Ovary (tissue), 7 donors: ENCODE measurements at regions not wholly inside any gene's neighbourhood (a gene's known extent, or its start where the extent isn't known, plus 50 kb on each side); places are given as distances from the start of the nearest gene placed in this dataset.

Experiments
- DNase-seq, 5 donors: peaks; one replicate each; pipeline ENCODE4 v3.0.0-alpha.2; 2019 to 2020
- H3K27ac ChIP-seq, 2 donors: fragments of 200-600 bp; one replicate each; pipeline versions ENCODE4 v1.5.1 to v1.8.0; 2019 to 2022
- H3K27me3 ChIP-seq: fragments of 200-600 bp; one replicate; pipeline ENCODE4 v1.8.0; 2022
- H3K36me3 ChIP-seq: fragments of 200-600 bp; sonication (generic); one replicate; pipeline ENCODE4 v1.5.1; 2019
- H3K4me1 ChIP-seq: one replicate; pipeline ENCODE4 v1.8.1; 2013; ENCODE audit warnings: mild to moderate bottlenecking, moderate library complexity; ENCODE audit not compliant: insufficient read depth
- H3K4me3 ChIP-seq: fragments of 200-600 bp; sonication (generic); one replicate; pipeline ENCODE4 v1.5.1; 2017
- H3K9me3 ChIP-seq, 2 donors: fragments of 200-600 bp in 1 of 2; sonication (generic) in 1 of 2; one replicate each; pipeline versions ENCODE4 v1.5.1 to v1.8.1; 2013 to 2019; ENCODE audit warnings: mild to moderate bottlenecking in 1 of 2, moderate library complexity in 1 of 2
- CTCF ChIP-seq, 3 donors: fragments of 450-650 bp in 2 of 3; fragments of 200-600 bp in 1 of 3; IDR thresholded peaks; one replicate each; pipeline versions ENCODE4 v1.5.1 to v1.8.0; 2016 to 2022; ENCODE audit warnings: antibody characterized with exemption in 3 of 3, mild to moderate bottlenecking in 1 of 3
- EP300 ChIP-seq: sonication (generic); formaldehyde crosslinking; IDR thresholded peaks from one replicate; pipeline ENCODE4 v1.6.1; 2017; ENCODE audit warnings: antibody characterized with exemption
- POLR2A ChIP-seq: fragments of 450-650 bp; IDR thresholded peaks from one replicate; pipeline ENCODE4 v1.6.1; 2017; ENCODE audit warnings: antibody characterized with exemption, mild to moderate bottlenecking, moderate library complexity
- WGBS, 3 donors: extraction: QIAGEN DNeasy Blood & Tissue Kit in 1 of 3; methylation state at CpG; one replicate each; pipeline versions ENCODE4 v1.1.5 to v1.1.7; 2013 to 2017; 5-methylcytosine and 5-hydroxymethylcytosine counted together
- intact Hi-C, 4 donors: fragments of 100-400 bp; cut with DNase I; formaldehyde crosslinking; loops; one replicate each; pipeline versions ENCODE4 v1.11.0 to v1.15.1; 2022 to 2023
- donor health status: DM: no; HTN: no; CAD: no; lungs with moderate emphysema.
- donor health status: DM: no; HTN: no; CAD: no.
- donor health status: Bipolar disorder and iron deficiency.
- donor health status: DM: no; HTN: no; CAD: no.
- donor health status: DM: yes; HTN: yes; CAD: no.

- TF ChIP-seq CTCF (IDR thresholded peaks at IDR 0.05) (no peak), EP300 (no peak), POLR2A (no peak)
- peak in 3 of 5 donors; percentile 87 to 90 (median 89) for DNase-seq
- intact Hi-C loops = loop anchor here in 2 of 4 donors (2.0 to 10.0 kb wide), 2 partner anchors 107 kb away; partner anchors contain the start of gene ATF7IP (in 2 of the 2)
- WGBS, 3 donors = 8 to 13% (median 12%) methylated on average over 7 of the region's 7 CpGs
- H3K27me3 ChIP-seq = no peaks in the 10 kb centered on the region
- H3K4me1 ChIP-seq = peaks cover 19% of the 10 kb centered on the region
- H3K9me3 ChIP-seq = no peaks in the 10 kb centered on the region
- no peaks in the 10 kb centered on the region for H3K36me3 ChIP-seq
- H3K4me3 ChIP-seq = peak overlapping the region; percentile 17
- peak overlapping the region; percentile 71 to 74 for H3K27ac ChIP-seq
These were observed 108.2 kb upstream of the ATF7IP start for GRCh38 chr12:14257303-14257733.

GRCh38 chr12:14257734-14258574 lies 107.5 kb upstream of the ATF7IP start:
- Histone ChIP-seq H3K27me3 (no peaks in the 10 kb centered on the region), H3K4me1 (peaks cover 19% of the 10 kb centered on the region), H3K27ac (peak overlapping the region; percentile 71 to 74), H3K4me3 (no peak overlapping the region), H3K9me3 (no peaks in the 10 kb centered on the region), H3K36me3 (no peaks in the 10 kb centered on the region)
- TF ChIP-seq CTCF (IDR thresholded peaks at IDR 0.05) = peak in 1 of 3 donors; percentile 43
- TF ChIP-seq POLR2A = peak; percentile 72
- no peak for TF ChIP-seq EP300
- peak; percentile 33 to 95 (median 75) for DNase-seq
- intact Hi-C loops = loop anchor here in 3 of 4 donors (2.0 to 10.0 kb wide), 2 partner anchors 107 kb away; partner anchors contain the start of gene ATF7IP (in 3 of the 3)
- 33 to 44% (median 43%) methylated on average over 13 of the region's 13 CpGs for WGBS, 3 donors

- H3K4me1 ChIP-seq = peaks cover 19% of the 10 kb centered on the region
- H3K4me3 ChIP-seq = no peak overlapping the region
- no peak for TF ChIP-seq EP300
These were observed 106.9 kb upstream of the ATF7IP start for GRCh38 chr12:14258575-14258940.

GRCh38 chr12:14259481-14260010 lies 105.9 kb upstream of the ATF7IP start:
- 81 to 88% (median 85%) methylated on average over 11 of the region's 11 CpGs for WGBS, 3 donors
- no peaks in the 10 kb centered on the region for H3K9me3 ChIP-seq
- no peak overlapping the region for H3K4me3 ChIP-seq
- peak overlapping the region in 1 of 2 donors; percentile 72 for H3K27ac ChIP-seq
- H3K36me3 ChIP-seq = no peaks in the 10 kb centered on the region
- H3K27me3 ChIP-seq = no peaks in the 10 kb centered on the region
- no peak for DNase-seq
- intact Hi-C loops = loop anchor here in 3 of 4 donors (2.0 to 10.0 kb wide), 3 partner anchors 25 to 105 kb away; partner anchors contain the start of gene ATF7IP (in 2 of the 3)
- TF ChIP-seq POLR2A (no peak), EP300 (no peak), CTCF (IDR thresholded peaks at IDR 0.05) (no peak)
- peaks cover 19% of the 10 kb centered on the region for H3K4me1 ChIP-seq

More at GRCh38 chr12:14258575-14258940, 106.9 kb upstream of the ATF7IP start:
- WGBS, 3 donors = 35 to 49% (median 49%) methylated on average over 4 of the region's 4 CpGs
- Histone ChIP-seq H3K27me3 (no peaks in the 10 kb centered on the region), H3K36me3 (no peaks in the 10 kb centered on the region), H3K9me3 (no peaks in the 10 kb centered on the region), H3K27ac (peak overlapping the region; percentile 71 to 74)
- peak in 1 of 5 donors; percentile 46 for DNase-seq
- intact Hi-C loops = loop anchor here in 2 of 4 donors (2.0 to 10.0 kb wide), 2 partner anchors 106 kb away; partner anchors contain the start of gene ATF7IP (in 2 of the 2)
